Breast epithelium (tissue), 3 donors: ENCODE measurements at regions not wholly inside any gene's neighbourhood (a gene's known extent, or its start where the extent isn't known, plus 50 kb on each side); places are given as distances from the start of the nearest gene placed in this dataset.

Experiments
- CTCF ChIP-seq, 3 donors: fragments of 450-650 bp; IDR thresholded peaks; one replicate each; pipeline ENCODE4 v1.5.1; 2016 to 2017; ENCODE audit warnings: antibody characterized with exemption in 3 of 3, mild to moderate bottlenecking in 3 of 3, moderate library complexity in 3 of 3
- POLR2A ChIP-seq: fragments of 450-650 bp; IDR thresholded peaks from one replicate; pipeline ENCODE4 v1.6.1; 2016; ENCODE audit warnings: antibody characterized with exemption, mild to moderate bottlenecking, moderate library complexity

- no peak for TF ChIP-seq CTCF (IDR thresholded peaks at IDR 0.05)
- TF ChIP-seq POLR2A: no peak
These were observed 232.5 kb downstream of the SQOR start for GRCh38 chr15:45867281-45867680.
